AG09309 (cell line): ENCODE measurements at regions not wholly inside any gene's neighbourhood (a gene's known extent, or its start where the extent isn't known, plus 50 kb on each side); places are given as distances from the start of the nearest gene placed in this dataset.

Experiments
- DNase-seq: peaks from one replicate; pipeline ENCODE4 v3.0.0-alpha.2; 2010; ENCODE audit warnings: low read depth
- H3K4me3 ChIP-seq: 2 replicates; pipeline ENCODE4 v1.5.1; 2011; ENCODE audit warnings: mild to moderate bottlenecking, low read depth, low read length, moderate library complexity; ENCODE audit not compliant: control insufficient read depth
- CTCF ChIP-seq: IDR thresholded peaks from 2 replicates; pipeline ENCODE4 v1.5.1; 2011; ENCODE audit warnings: mild to moderate bottlenecking, low read depth, low read length, inconsistent platforms; ENCODE audit not compliant: insufficient read depth, control insufficient read depth; ENCODE audit errors: missing control alignments

DNA sequence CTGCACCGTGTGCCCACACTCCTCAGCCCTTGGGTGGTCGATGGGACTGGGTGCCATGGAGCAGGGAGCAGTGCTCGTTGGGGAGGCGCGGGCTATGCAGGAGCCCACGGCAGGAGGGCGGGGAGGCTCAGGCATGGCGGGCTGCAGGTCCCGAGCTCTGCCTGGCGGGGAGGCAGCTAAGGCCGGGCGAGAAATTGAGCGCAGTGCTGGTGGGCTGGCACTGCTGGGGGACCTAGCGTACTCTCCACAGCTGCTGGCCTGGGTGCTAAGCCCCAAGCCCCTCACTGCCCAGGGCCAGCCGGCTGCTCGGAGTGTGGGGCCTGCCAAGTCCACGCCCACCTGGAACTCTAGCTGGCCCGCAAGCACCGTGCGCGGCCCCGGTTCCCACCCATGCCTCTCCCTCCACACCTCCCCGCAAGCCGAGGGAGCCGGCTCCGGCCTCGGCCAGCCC lies 55.9 kb upstream of the ECI2 start:
- no peak for TF ChIP-seq CTCF
- no peak overlapping the region for H3K4me3 ChIP-seq
- no peak for DNase-seq

DNA sequence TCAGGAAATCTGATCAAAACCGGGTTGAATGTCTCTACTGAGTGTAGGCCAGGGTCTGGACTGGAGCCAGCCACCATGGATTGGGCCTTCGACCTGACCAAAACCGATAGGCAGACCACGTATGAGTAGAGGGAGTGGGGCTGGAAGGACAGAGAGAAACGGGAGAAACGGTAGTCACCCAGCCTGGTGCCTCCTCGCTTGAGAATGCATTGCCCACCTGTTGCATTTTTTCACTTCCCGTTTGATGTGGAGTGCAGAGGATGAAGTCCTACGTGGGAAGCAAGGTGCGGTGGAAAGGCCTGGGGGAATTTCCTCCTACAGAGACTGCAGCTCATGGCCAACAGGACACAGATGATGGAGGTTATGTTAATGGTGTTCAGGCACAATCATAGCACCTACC lies 53.9 kb upstream of the ECI2 start:
- no peak for TF ChIP-seq CTCF
- no peak overlapping the region for H3K4me3 ChIP-seq
- no peak for DNase-seq

DNA sequence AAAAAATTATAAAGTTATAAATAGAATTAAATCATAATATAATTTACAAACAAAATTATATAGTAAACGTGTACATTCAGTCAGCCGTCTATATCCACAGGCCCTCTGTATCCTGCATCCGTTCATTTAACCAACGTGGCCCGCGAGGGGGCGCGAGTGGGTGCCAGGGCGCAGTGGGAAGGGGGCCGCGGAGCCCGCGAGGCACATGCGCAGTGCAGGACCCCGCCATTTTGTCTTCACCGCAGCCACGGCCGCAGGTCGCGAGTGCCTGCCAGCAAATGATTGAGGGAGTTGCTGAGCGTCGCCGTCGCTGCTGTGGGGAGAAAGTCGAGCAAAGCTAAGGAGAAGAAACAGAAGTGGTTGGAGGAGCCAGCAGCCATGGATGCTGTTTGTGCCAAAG lies 53.4 kb upstream of the ECI2 start:
- no peak overlapping the region for H3K4me3 ChIP-seq
- no peak for DNase-seq
- TF ChIP-seq CTCF = no peak

DNA sequence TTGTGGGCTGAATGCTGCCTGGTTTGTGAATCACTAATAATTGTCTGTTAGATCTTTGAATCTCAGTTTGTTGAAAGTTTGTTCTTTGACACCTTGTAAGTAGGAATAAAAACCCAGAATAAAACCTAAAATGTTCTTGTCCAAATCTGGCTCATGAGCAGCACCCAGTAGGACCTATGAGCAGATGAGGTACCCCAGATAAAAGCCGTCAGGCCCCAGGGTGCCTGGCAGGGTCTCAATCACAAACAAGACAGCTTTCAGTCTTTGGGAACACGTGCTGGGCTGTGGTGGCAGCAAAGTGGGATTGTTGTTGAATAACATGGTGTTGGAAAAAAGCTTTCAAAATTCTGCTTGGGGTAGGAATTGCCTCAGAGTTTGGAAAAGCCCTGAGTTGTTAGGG lies 52.1 kb upstream of the ECI2 start:
- TF ChIP-seq CTCF = no peak

GRCh38 chr6:4186385-4186784 lies 51.0 kb upstream of the ECI2 start:
- DNase-seq = no peak
- no peak overlapping the region for H3K4me3 ChIP-seq
- no peak for TF ChIP-seq CTCF

More for the DNA sequence above, 52.1 kb upstream of the ECI2 start:
- DNase-seq = no peak
- no peak overlapping the region for H3K4me3 ChIP-seq

DNA sequence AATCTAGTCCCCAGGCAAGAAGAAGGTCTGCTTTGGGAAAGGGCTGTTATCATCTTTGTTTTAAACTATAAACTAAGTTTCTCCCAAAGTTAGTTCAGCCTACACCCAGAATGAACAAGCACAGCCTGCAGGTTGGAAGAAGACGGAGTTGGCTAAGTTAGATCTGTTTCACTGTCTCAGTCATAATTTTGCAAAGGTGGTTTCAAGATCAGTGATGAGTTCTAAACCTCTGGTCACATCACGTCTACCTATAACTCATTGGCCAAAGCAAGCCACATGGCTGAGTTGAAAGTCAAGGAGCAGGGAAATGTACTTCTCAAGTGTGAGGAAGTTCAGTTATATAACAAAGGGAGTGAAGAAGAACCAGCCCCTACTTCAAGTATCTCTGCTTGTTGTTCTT lies 50.5 kb upstream of the ECI2 start:
- no peak overlapping the region for H3K4me3 ChIP-seq
- no peak for TF ChIP-seq CTCF
- DNase-seq = no peak

- TF ChIP-seq CTCF = no peak
- no peak for DNase-seq
- H3K4me3 ChIP-seq = no peak overlapping the region
Observed at GRCh38 chr6:4185419-4185818, 50.0 kb upstream of the ECI2 start.
